B cell (primary cell): ENCODE measurements at regions not wholly inside any gene's neighbourhood (a gene's known extent, or its start where the extent isn't known, plus 50 kb on each side); places are given as distances from the start of the nearest gene placed in this dataset.

Experiments
- ATAC-seq: fragments of 200-7000 bp; cut with Tn5 transposase; one replicate; pipeline ENCODE4 v1.10.0; 2021; ENCODE audit warnings: low read depth, mild to moderate bottlenecking, moderate number of reproducible peaks, moderate library complexity
- CTCF ChIA-PET: fragments of 350-600 bp; sonication (Branson Sonifier 250); formaldehyde crosslinking; loops from one replicate; lab custom pipeline; 2021; ENCODE audit warnings: antibody characterized with exemption, inconsistent platforms; lab: Charles Lee
- POLR2A ChIA-PET: fragments of 350-600 bp; sonication (Branson Sonifier 250); formaldehyde crosslinking; loops from one replicate; lab custom pipeline; 2021; ENCODE audit warnings: antibody characterized with exemption; lab: Charles Lee
- DNase-seq: peaks from one replicate; pipeline ENCODE4 v3.0.0; 2013
- H2AFZ ChIP-seq: 2 replicates; pipeline ENCODE4 v1.6.1; 2012; ENCODE audit warnings: mild to moderate bottlenecking, low read depth, low read length; ENCODE audit not compliant: insufficient read depth, poor library complexity, severe bottlenecking
- H3K27ac ChIP-seq, 2 donors: 1 replicate in 1 of 2; 2 replicates in 1 of 2; pipeline ENCODE4 v1.5.1; 2012 to 2013; ENCODE audit warnings: low read length in 2 of 2, mild to moderate bottlenecking in 2 of 2, moderate library complexity in 1 of 2
- H3K27me3 ChIP-seq, 4 experiments: fragments of 200-600 bp in 1 of 4; sonication (generic) in 1 of 4; replicated peaks in 1 of 4; 1 replicate in 2 of 4; 2 replicates in 2 of 4; pipeline versions ENCODE4 v1.6.1 to v1.7.0; 2013 to 2016; ENCODE audit warnings: low read length in 3 of 4, mild to moderate bottlenecking in 2 of 4, mixed read lengths in 1 of 4, moderate library complexity in 1 of 4; ENCODE audit not compliant: insufficient read depth in 4 of 4, control insufficient read depth in 3 of 4; ENCODE audit errors: control extremely low read depth in 1 of 4
- H3K36me3 ChIP-seq, 2 experiments: replicated peaks in 1 of 2; 1 replicate in 1 of 2; 2 replicates in 1 of 2; pipeline versions ENCODE4 v1.6.1 to v1.7.1; 2013; ENCODE audit warnings: low read length in 1 of 2; ENCODE audit not compliant: insufficient read depth in 2 of 2, control insufficient read depth in 1 of 2; ENCODE audit errors: control extremely low read depth in 1 of 2, extremely low read depth in 1 of 2
- H3K4me1 ChIP-seq, 2 donors: fragments of 200-600 bp in 1 of 2; sonication (generic) in 1 of 2; 1 replicate in 1 of 2; 2 replicates in 1 of 2; pipeline versions ENCODE4 v1.5.1 to v1.6.1; 2013 to 2017; ENCODE audit warnings: low read length in 2 of 2; ENCODE audit not compliant: control insufficient read depth in 2 of 2, insufficient read depth in 2 of 2
- H3K4me2 ChIP-seq: replicated peaks from 2 replicates; pipeline ENCODE3; 2012; ENCODE audit warnings: mild to moderate bottlenecking, low read depth, low read length; ENCODE audit not compliant: poor library complexity, severe bottlenecking
- H3K4me3 ChIP-seq, 5 experiments: fragments of 200-600 bp in 1 of 5; sonication (generic) in 1 of 5; 1 replicate in 3 of 5; 2 replicates in 2 of 5; pipeline versions ENCODE4 v1.5.1 to v1.7.0; 2011 to 2016; ENCODE audit warnings: low read length in 4 of 5, mild to moderate bottlenecking in 4 of 5, low read depth in 2 of 5, control low read depth in 1 of 5, moderate library complexity in 1 of 5; ENCODE audit not compliant: insufficient read depth in 1 of 5; ENCODE audit errors: control extremely low read depth in 1 of 5, extremely low read depth in 1 of 5
- H3K79me2 ChIP-seq: fragments of 200-600 bp; sonication (generic); one replicate; pipeline ENCODE4 v1.6.0; 2016; ENCODE audit warnings: low read length; ENCODE audit not compliant: control insufficient read depth, insufficient read depth
- H3K9ac ChIP-seq: fragments of 200-600 bp; sonication (generic); 2 replicates; pipeline ENCODE4 v1.6.1; 2017; ENCODE audit warnings: mild to moderate bottlenecking, low read length, moderate library complexity
- H3K9me3 ChIP-seq, 3 donors: one replicate each; pipeline versions ENCODE4 v1.6.1 to v1.7.1; 2013; ENCODE audit warnings: low read length in 2 of 3; ENCODE audit not compliant: control insufficient read depth in 2 of 3, insufficient read depth in 1 of 3; ENCODE audit errors: control extremely low read depth in 1 of 3
- H4K20me1 ChIP-seq: 2 replicates; pipeline ENCODE4 v1.6.0; 2012; ENCODE audit warnings: mild to moderate bottlenecking, low read length; ENCODE audit not compliant: insufficient read depth, control insufficient read depth, poor library complexity, severe bottlenecking
- H3K27ac Mint-ChIP-seq: one replicate; pipeline ENCODE4 v1.8.0; 2021; ENCODE audit warnings: mixed read lengths
- H3K27me3 Mint-ChIP-seq: one replicate; pipeline ENCODE4 v1.8.0; 2021; ENCODE audit warnings: mixed read lengths
- H3K4me1 Mint-ChIP-seq: one replicate; pipeline ENCODE4 v1.8.0; 2021; ENCODE audit warnings: mixed read lengths
- H3K4me3 Mint-ChIP-seq: one replicate; pipeline ENCODE4 v1.8.0; 2021; ENCODE audit warnings: mixed read lengths
- H3K9me3 Mint-ChIP-seq: one replicate; pipeline ENCODE4 v1.8.0; 2022; ENCODE audit warnings: mixed read lengths; ENCODE audit not compliant: insufficient read depth
- CTCF ChIP-seq: fragments of 200-600 bp; IDR thresholded peaks from one replicate; pipeline ENCODE4 v1.8.0; 2022; ENCODE audit warnings: antibody characterized with exemption, mild to moderate bottlenecking
- EZH2 ChIP-seq: IDR thresholded peaks from 2 replicates; pipeline ENCODE4 v1.6.1; 2012; ENCODE audit warnings: borderline replicate concordance, low read depth, mild to moderate bottlenecking, moderate library complexity, low read length; ENCODE audit not compliant: insufficient read depth, poor library complexity, severe bottlenecking
- WGBS: methylation state at CpG from one replicate; pipeline ENCODE4 v1.1.5; 2013; ENCODE audit warnings: missing lambda C conversion rate; ENCODE audit not compliant: insufficient coverage; 5-methylcytosine and 5-hydroxymethylcytosine counted together
- intact Hi-C: fragments of 100-400 bp; cut with micrococcal nuclease; formaldehyde crosslinking; loops from one replicate; pipeline ENCODE4 v1.10.0; 2022

DNA sequence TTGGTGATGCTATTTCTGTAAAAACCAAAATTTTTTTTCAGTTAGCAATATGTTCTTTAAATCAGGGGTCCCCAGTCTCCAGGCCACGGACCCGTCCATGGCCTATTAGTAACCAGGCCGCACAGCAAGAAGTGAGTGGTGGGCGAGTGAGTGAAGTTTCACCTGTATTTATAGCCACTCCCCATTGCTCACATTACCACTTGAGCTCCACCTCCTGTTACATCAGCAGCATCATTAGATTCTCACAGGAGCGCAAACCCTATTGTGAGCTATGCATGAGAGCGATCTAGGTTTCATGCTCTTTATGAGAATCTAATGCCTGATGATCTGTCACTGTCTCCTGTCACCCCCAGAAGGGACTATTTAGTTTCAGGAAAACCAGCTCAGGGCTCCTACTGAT, 58.9 kb upstream of the SLC7A1 start:
- Histone ChIP-seq H3K36me3 (no peaks in the 10 kb centered on the region), H2AFZ (no peak overlapping the region), H3K4me3 (no peak overlapping the region), H3K79me2 (no peaks in the 10 kb centered on the region), H3K9ac (no peak overlapping the region), H3K4me1 (no peaks in the 10 kb centered on the region), H3K9me3 (peaks cover 0 to 28% (median 19%) of the 10 kb centered on the region in 3 donors), H4K20me1 (no peaks in the 10 kb centered on the region), H3K27me3 (no peaks in the 10 kb centered on the region), H3K4me2 (no peak overlapping the region), H3K27ac (no peak overlapping the region)
- peaks cover 6% of the 10 kb centered on the region for H3K9me3 Mint-ChIP-seq
- DNase-seq (no peak), ATAC-seq (no peak)
- TF ChIP-seq CTCF (no peak), EZH2 (no peak)
- no peak overlapping the region for H3K4me3 Mint-ChIP-seq
- ChIA-PET POLR2A (no interaction called here), CTCF (no interaction called here)
- H3K27me3 Mint-ChIP-seq = peaks cover 14% of the 10 kb centered on the region
- no peak overlapping the region for H3K27ac Mint-ChIP-seq
- WGBS = 91% methylated on average over 4 of the region's 6 CpGs
- intact Hi-C loops = no loop called here
- no peaks in the 10 kb centered on the region for H3K4me1 Mint-ChIP-seq

DNA sequence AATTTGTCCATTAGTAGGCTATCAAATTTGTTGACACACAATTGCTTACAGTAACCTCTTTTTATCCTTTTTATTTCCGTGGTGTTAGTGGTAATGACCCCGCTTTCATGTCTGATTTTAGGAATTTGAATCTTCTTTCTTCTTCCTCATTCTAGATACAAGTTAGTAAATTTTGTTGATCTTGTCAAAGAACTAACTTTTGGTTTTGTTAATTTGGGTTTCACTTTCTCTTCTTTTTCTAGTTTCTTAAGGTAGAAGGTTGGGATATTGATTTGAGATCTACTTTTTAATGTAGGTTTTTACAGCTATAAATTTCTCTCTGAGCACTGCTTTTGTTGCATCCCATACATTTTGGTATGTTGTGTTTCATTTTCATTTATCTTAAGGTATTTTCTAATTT, 53.3 kb upstream of the SLC7A1 start:
- Histone ChIP-seq H3K4me1 (no peaks in the 10 kb centered on the region), H3K27ac (no peak overlapping the region), H4K20me1 (no peaks in the 10 kb centered on the region), H3K9ac (no peak overlapping the region), H3K36me3 (no peaks in the 10 kb centered on the region), H3K4me3 (no peak overlapping the region), H3K79me2 (no peaks in the 10 kb centered on the region), H2AFZ (no peak overlapping the region), H3K4me2 (no peak overlapping the region), H3K27me3 (no peaks in the 10 kb centered on the region), H3K9me3 (peaks cover 0 to 4% (median 3%) of the 10 kb centered on the region in 3 donors)
- Mint-ChIP-seq H3K4me1 (peaks cover 2% of the 10 kb centered on the region), H3K27me3 (peaks cover 9% of the 10 kb centered on the region), H3K27ac (no peak overlapping the region), H3K9me3 (no peaks in the 10 kb centered on the region), H3K4me3 (no peak overlapping the region)
- ChIA-PET POLR2A (no interaction called here), CTCF (no interaction called here)
- DNase-seq (no peak), ATAC-seq (no peak)
- no CpG with 5 or more reads among the region's 2 CpGs for WGBS
- intact Hi-C loops = no loop called here
- TF ChIP-seq CTCF = no peak
